Esophagus (tissue), 2 donors: ENCODE measurements at regions not wholly inside any gene's neighbourhood (a gene's known extent, or its start where the extent isn't known, plus 50 kb on each side); places are given as distances from the start of the nearest gene placed in this dataset.

Source experiments
- H3K27ac ChIP-seq, 2 donors: one replicate each; pipeline ENCODE4 v1.5.1; 2013; ENCODE audit warnings: low read depth in 2 of 2, mild to moderate bottlenecking in 2 of 2, inconsistent platforms in 1 of 2, low read length in 1 of 2, moderate library complexity in 1 of 2
- H3K27me3 ChIP-seq, 2 donors: one replicate each; pipeline ENCODE4 v1.6.1; 2013; ENCODE audit warnings: low read length in 2 of 2, control low read depth in 1 of 2, mild to moderate bottlenecking in 1 of 2; ENCODE audit not compliant: insufficient read depth in 2 of 2, control insufficient read depth in 1 of 2
- H3K36me3 ChIP-seq, 2 donors: one replicate each; pipeline ENCODE4 v1.6.1; 2013; ENCODE audit warnings: low read length in 1 of 2; ENCODE audit not compliant: control insufficient read depth in 2 of 2, insufficient read depth in 2 of 2
- H3K4me1 ChIP-seq, 2 donors: one replicate each; pipeline ENCODE4 v1.6.1; 2013; ENCODE audit warnings: low read length in 1 of 2; ENCODE audit not compliant: control insufficient read depth in 2 of 2, insufficient read depth in 2 of 2
- H3K4me3 ChIP-seq, 2 donors: one replicate each; pipeline ENCODE4 v1.5.1; 2013; ENCODE audit warnings: low read length in 2 of 2, mild to moderate bottlenecking in 2 of 2, low read depth in 1 of 2, moderate library complexity in 1 of 2
- H3K9me3 ChIP-seq, 2 donors: one replicate each; pipeline ENCODE4 v1.6.1; 2013; ENCODE audit warnings: mild to moderate bottlenecking in 2 of 2, low read depth in 1 of 2, low read length in 1 of 2, moderate library complexity in 1 of 2; ENCODE audit not compliant: control insufficient read depth in 2 of 2, insufficient read depth in 1 of 2
- WGBS, 2 donors: extraction: QIAGEN DNeasy Blood & Tissue Kit; methylation state at CpG; one replicate each; pipeline ENCODE4 v1.1.7; 2013; 5-methylcytosine and 5-hydroxymethylcytosine counted together
- donor health status: healthy with polysubstance abuse.
- donor health status: Bipolar disorder and iron deficiency.

DNA sequence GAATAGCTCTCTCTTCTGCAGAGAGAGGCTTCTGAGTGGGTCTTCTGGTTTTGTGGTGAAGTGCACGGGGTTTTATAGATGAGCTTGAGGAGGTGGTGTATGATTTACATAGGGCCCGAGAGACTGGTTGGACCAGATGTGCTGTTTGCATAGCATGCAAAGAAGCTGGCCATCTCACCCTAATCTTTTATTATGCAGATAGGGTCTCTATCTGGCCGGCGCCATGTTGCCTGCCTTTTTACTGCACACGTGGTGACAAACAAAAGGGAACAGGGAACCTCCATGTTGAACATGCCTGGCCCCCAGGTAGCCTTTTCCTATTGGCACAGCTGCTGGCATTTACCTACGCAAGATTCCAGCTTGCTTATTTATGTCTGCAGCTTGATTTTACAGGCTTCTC lies 473.3 kb upstream of the FAM47C start:
- no peaks in the 10 kb centered on the region for H3K4me1 ChIP-seq
- H3K27me3 ChIP-seq, result no peaks in the 10 kb centered on the region
- H3K36me3 ChIP-seq, result no peaks in the 10 kb centered on the region
- 44 to 62% methylated on average over 6 of the region's 6 CpGs for WGBS, 2 donors
- H3K27ac ChIP-seq, result no peak overlapping the region
- peaks cover 0 to 3% of the 10 kb centered on the region in 2 donors for H3K9me3 ChIP-seq
- no peak overlapping the region for H3K4me3 ChIP-seq

DNA sequence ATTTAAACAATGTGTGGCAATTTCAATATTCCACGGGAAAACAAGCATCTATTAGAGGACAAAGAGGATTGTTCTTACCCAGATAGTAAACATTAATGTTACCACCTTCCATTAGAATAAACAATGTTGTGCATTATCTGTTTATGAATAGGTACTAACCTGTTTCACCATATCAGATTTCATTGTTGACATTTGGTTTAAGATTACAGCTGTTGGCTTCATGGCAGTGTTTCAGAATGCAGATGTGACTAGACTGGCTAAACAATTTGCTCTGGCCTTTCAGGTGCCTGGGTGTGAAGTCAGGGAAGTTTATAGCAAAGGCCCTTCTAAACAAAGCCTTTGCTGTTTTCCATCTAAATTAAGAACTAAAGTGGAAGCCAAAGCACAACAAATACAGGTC lies 464.7 kb upstream of the FAM47C start:
- 25 to 35% methylated on average over 1 of the region's 1 CpG for WGBS, 2 donors
- H3K36me3 ChIP-seq, result no peaks in the 10 kb centered on the region
- no peaks in the 10 kb centered on the region for H3K9me3 ChIP-seq
- H3K4me1 ChIP-seq, result no peaks in the 10 kb centered on the region
- no peak overlapping the region for H3K4me3 ChIP-seq
- no peak overlapping the region for H3K27ac ChIP-seq
- no peaks in the 10 kb centered on the region for H3K27me3 ChIP-seq

DNA sequence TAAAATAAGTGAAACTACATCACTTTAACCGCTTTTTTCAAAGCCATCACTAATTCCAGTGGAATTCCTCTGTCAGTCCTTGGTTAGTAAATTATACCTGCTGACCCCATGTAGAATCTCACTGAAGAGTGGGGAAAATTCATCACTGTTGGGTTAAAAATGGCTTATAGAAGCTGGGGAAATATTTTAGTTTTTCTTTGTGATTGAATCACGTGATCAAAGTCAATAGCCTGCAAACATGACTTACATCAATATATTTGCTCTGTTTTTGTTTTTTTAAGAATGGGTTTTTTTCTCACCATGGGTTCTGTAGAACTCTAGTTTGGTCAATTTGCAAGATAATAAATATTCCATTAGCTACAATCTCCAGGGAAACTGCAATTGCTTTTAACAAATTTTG lies 445.2 kb upstream of the FAM47C start:
- H3K27me3 ChIP-seq, result no peaks in the 10 kb centered on the region
- WGBS, 2 donors, result 52 to 67% methylated on average over 2 of the region's 2 CpGs

GRCh38 chrX:36568946-36569345 lies 439.2 kb upstream of the FAM47C start:
- Histone ChIP-seq H3K4me3 (no peak overlapping the region), H3K9me3 (no peaks in the 10 kb centered on the region), H3K4me1 (no peaks in the 10 kb centered on the region), H3K27me3 (peaks cover 0 to 2% of the 10 kb centered on the region in 2 donors), H3K27ac (no peak overlapping the region), H3K36me3 (no peaks in the 10 kb centered on the region)
- WGBS, 2 donors, result 61 to 90% methylated on average over 1 of the region's 1 CpG

More for the DNA sequence above, 445.2 kb upstream of the FAM47C start:
- Histone ChIP-seq H3K36me3 (no peaks in the 10 kb centered on the region), H3K4me3 (no peak overlapping the region), H3K9me3 (no peaks in the 10 kb centered on the region), H3K27ac (no peak overlapping the region), H3K4me1 (no peaks in the 10 kb centered on the region)

DNA sequence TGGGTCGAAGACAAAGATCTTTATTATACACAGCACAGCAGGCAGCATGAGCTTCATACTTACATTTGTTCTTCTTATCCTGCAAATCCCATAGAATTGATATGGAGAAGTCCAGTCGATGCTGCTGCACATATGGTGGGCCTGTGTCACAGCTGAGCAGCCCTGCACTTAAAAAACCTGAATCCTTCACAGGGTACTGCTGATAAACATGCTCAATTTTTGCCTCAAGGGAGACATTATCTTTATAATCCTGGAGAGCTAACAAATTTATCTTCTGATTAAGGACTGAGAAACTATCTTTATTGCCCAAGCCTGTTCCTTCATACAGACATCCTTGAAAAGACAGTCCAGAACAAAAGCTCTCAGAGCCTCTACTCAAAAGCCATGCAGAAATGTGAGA lies 434.4 kb upstream of the FAM47C start:
- Histone ChIP-seq H3K27ac (no peak overlapping the region), H3K27me3 (peaks cover 0 to 2% of the 10 kb centered on the region in 2 donors), H3K4me3 (no peak overlapping the region), H3K4me1 (no peaks in the 10 kb centered on the region), H3K36me3 (no peaks in the 10 kb centered on the region), H3K9me3 (no peaks in the 10 kb centered on the region)
- 26 to 55% methylated on average over 2 of the region's 2 CpGs for WGBS, 2 donors

- Histone ChIP-seq H3K9me3 (no peaks in the 10 kb centered on the region), H3K4me1 (no peaks in the 10 kb centered on the region), H3K4me3 (no peak overlapping the region), H3K27ac (no peak overlapping the region), H3K36me3 (no peaks in the 10 kb centered on the region), H3K27me3 (peaks cover 0 to 2% of the 10 kb centered on the region in 2 donors)
- WGBS, 2 donors, result 59 to 67% methylated on average over 3 of the region's 3 CpGs
Observed at GRCh38 chrX:36575670-36576069, 432.5 kb upstream of the FAM47C start.

DNA sequence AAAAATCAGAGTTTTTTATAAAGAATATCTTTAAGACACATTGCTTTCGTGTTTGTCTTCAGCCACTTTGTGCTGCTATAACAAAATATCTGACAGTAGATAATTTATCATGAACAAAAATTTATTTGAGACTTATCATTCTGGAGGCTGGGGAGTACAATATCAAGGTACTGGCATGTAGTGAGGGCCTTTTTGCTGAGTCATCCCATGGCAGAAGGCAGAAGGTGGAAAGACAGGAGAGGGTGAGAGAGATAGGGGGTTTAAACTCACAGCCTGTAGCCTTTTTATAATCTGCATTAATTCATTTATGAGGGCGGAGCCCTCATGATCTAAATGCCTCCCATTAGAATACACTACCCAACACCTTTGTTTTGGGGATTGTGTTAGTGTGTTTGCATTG lies 431.2 kb upstream of the FAM47C start:
- Histone ChIP-seq H3K27ac (no peak overlapping the region), H3K4me1 (no peaks in the 10 kb centered on the region), H3K9me3 (no peaks in the 10 kb centered on the region), H3K27me3 (peaks cover 0 to under 1% of the 10 kb centered on the region in 2 donors), H3K36me3 (no peaks in the 10 kb centered on the region), H3K4me3 (no peak overlapping the region)
- WGBS, 2 donors, result 65 to 78% methylated on average over 2 of the region's 2 CpGs

DNA sequence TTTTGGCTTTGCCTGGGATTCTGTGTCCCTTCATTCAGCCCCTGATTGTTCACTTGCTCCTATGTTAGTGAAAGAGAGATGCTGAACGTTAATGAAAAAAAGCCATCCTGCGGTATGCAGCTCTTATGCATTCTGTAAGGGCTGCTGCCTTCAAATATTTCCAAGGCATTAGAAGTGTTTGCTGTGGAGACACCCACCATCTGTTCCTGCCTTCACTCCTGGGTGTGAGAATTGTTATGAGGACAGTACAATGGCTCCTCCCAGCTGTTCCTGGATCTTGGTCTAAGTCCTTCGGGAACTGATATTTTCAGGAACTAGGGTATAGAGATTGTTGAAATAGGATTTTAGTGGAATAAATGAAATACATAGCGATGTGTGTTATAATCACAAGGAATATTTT lies 427.1 kb upstream of the FAM47C start:
- 73 to 85% methylated on average over 4 of the region's 4 CpGs for WGBS, 2 donors
- peaks cover 0 to 2% of the 10 kb centered on the region in 2 donors for H3K9me3 ChIP-seq
- H3K27me3 ChIP-seq, result no peaks in the 10 kb centered on the region
- no peaks in the 10 kb centered on the region for H3K36me3 ChIP-seq
- H3K27ac ChIP-seq, result no peak overlapping the region
- H3K4me1 ChIP-seq, result no peaks in the 10 kb centered on the region
- no peak overlapping the region for H3K4me3 ChIP-seq

- Histone ChIP-seq H3K27me3 (no peaks in the 10 kb centered on the region), H3K27ac (no peak overlapping the region), H3K4me3 (no peak overlapping the region), H3K36me3 (no peaks in the 10 kb centered on the region), H3K4me1 (no peaks in the 10 kb centered on the region), H3K9me3 (peaks cover 0 to 2% of the 10 kb centered on the region in 2 donors)
- 83 to 87% methylated on average over 6 of the region's 6 CpGs for WGBS, 2 donors
Observed at GRCh38 chrX:36583674-36584073, 424.5 kb upstream of the FAM47C start.

- Histone ChIP-seq H3K9me3 (peaks cover 0 to 4% of the 10 kb centered on the region in 2 donors), H3K27ac (no peak overlapping the region), H3K36me3 (no peaks in the 10 kb centered on the region), H3K4me3 (no peak overlapping the region), H3K27me3 (no peaks in the 10 kb centered on the region), H3K4me1 (no peaks in the 10 kb centered on the region)
- WGBS, 2 donors, result 43 to 56% methylated on average over 4 of the region's 4 CpGs
Observed at GRCh38 chrX:36609616-36610585, 398.3 kb upstream of the FAM47C start.
